ENCODE measurements at regions not wholly inside any gene's neighbourhood (a gene's known extent, or its start where the extent isn't known, plus 50 kb on each side); places are given as distances from the start of the nearest gene placed in this dataset.

- TF ChIP-seq CTCF (IDR thresholded peaks at IDR 0.05) (no peak), POLR2A (IDR thresholded peaks at IDR 0.05) (no peak)
Observed at GRCh38 chr14:75370416-75371205, 57.2 kb upstream of the JDP2 start.
